GM23338 (cell line): ENCODE measurements at regions not wholly inside any gene's neighbourhood (a gene's known extent, or its start where the extent isn't known, plus 50 kb on each side); places are given as distances from the start of the nearest gene placed in this dataset.

Experiments
- ATAC-seq: fragments of 200-7000 bp; cut with Tn5 transposase; 3 replicates; pipeline ENCODE4 v1.9.1; 2020
- DNase-seq: peaks from one replicate; pipeline ENCODE4 v3.0.0-alpha.2; 2015; ENCODE audit warnings: low spot score
- H2AFZ ChIP-seq: fragments of 200-600 bp; sonication (generic); 2 replicates; pipeline ENCODE4 v1.8.0; 2016; ENCODE audit warnings: antibody characterized with exemption, mild to moderate bottlenecking, moderate library complexity
- H3F3A ChIP-seq: fragments of 200-600 bp; sonication (generic); replicated peaks from 2 replicates; pipeline ENCODE4 v1.8.0; 2017; ENCODE audit warnings: antibody characterized with exemption, mixed run types, low read depth
- H3K27ac ChIP-seq: fragments of 200-600 bp; sonication (generic); 2 replicates; pipeline ENCODE4 v1.6.1; 2016; ENCODE audit warnings: low read depth
- H3K27me3 ChIP-seq: fragments of 200-600 bp; sonication (generic); 2 replicates; pipeline ENCODE4 v1.8.0; 2016; ENCODE audit warnings: mild to moderate bottlenecking, mixed run types, moderate library complexity; ENCODE audit not compliant: insufficient read depth
- H3K36me3 ChIP-seq: fragments of 200-600 bp; sonication (generic); 2 replicates; pipeline ENCODE4 v1.8.0; 2016; ENCODE audit warnings: mild to moderate bottlenecking; ENCODE audit not compliant: insufficient read depth
- H3K4me1 ChIP-seq: fragments of 200-600 bp; sonication (generic); 2 replicates; pipeline ENCODE4 v1.8.0; 2016; ENCODE audit warnings: mild to moderate bottlenecking, moderate library complexity; ENCODE audit not compliant: insufficient read depth
- H3K4me2 ChIP-seq: fragments of 200-600 bp; sonication (generic); 2 replicates; pipeline ENCODE4 v1.7.1; 2017; ENCODE audit warnings: mixed run types
- H3K4me3 ChIP-seq: fragments of 200-600 bp; sonication (generic); 2 replicates; pipeline ENCODE4 v1.6.1; 2016; ENCODE audit warnings: mixed run types
- H3K79me2 ChIP-seq: fragments of 200-600 bp; sonication (generic); replicated peaks from 2 replicates; pipeline ENCODE4 v1.8.0; 2017; ENCODE audit warnings: mild to moderate bottlenecking; ENCODE audit not compliant: insufficient read depth
- H3K9me2 ChIP-seq: fragments of 200-600 bp; sonication (generic); 2 replicates; pipeline ENCODE4 v1.8.0; 2017; ENCODE audit not compliant: insufficient read depth
- H4K20me1 ChIP-seq: fragments of 200-600 bp; sonication (generic); replicated peaks from 2 replicates; pipeline ENCODE4 v1.8.0; 2017; ENCODE audit warnings: mild to moderate bottlenecking; ENCODE audit not compliant: insufficient read depth
- H3K27ac Mint-ChIP-seq: 2 replicates; pipeline ENCODE4 v1.8.0; 2020; ENCODE audit warnings: inconsistent platforms, mild to moderate bottlenecking, moderate library complexity, mixed read lengths
- H3K27me3 Mint-ChIP-seq: 3 replicates; pipeline ENCODE4 v1.8.0; 2022; ENCODE audit warnings: low read depth, mild to moderate bottlenecking, moderate library complexity, mixed read lengths, inconsistent platforms; ENCODE audit not compliant: insufficient read depth, poor library complexity
- H3K36me3 Mint-ChIP-seq: 3 replicates; pipeline ENCODE4 v1.8.0; 2021; ENCODE audit warnings: low read depth, mild to moderate bottlenecking, inconsistent platforms, moderate library complexity, mixed read lengths
- H3K4me1 Mint-ChIP-seq: 3 replicates; pipeline ENCODE4 v1.8.0; 2020; ENCODE audit warnings: mild to moderate bottlenecking, inconsistent platforms, mixed read lengths
- H3K4me3 Mint-ChIP-seq: 3 replicates; pipeline ENCODE4 v1.8.0; 2021; ENCODE audit warnings: moderate library complexity, mild to moderate bottlenecking, inconsistent platforms, mixed read lengths
- H3K9me3 Mint-ChIP-seq: 3 replicates; pipeline ENCODE4 v1.8.0; 2020; ENCODE audit warnings: moderate library complexity, mild to moderate bottlenecking, inconsistent platforms, mixed read lengths
- CREB1 ChIP-seq: fragments of 250-450 bp; sonication (Bioruptor Pico); IDR thresholded peaks from 2 replicates; pipeline ENCODE4 v1.5.0; 2020; ENCODE audit warnings: low read depth, mild to moderate bottlenecking, moderate library complexity
- EZH2 ChIP-seq: fragments of 200-600 bp; sonication (generic); IDR thresholded peaks from one replicate; pipeline ENCODE4 v1.8.0; 2017; ENCODE audit warnings: antibody characterized with exemption, mild to moderate bottlenecking, low read depth; ENCODE audit not compliant: unreplicated experiment
- EZH2phosphoT487 ChIP-seq: fragments of 200-600 bp; sonication (generic); IDR thresholded peaks from one replicate; pipeline ENCODE4 v1.8.1; 2018; ENCODE audit warnings: antibody characterized with exemption; ENCODE audit not compliant: unreplicated experiment
- JUNB ChIP-seq: IDR thresholded peaks from one replicate; pipeline ENCODE4 v1.6.1; 2016; ENCODE audit warnings: antibody characterized with exemption; ENCODE audit not compliant: unreplicated experiment
- NANOG ChIP-seq: IDR thresholded peaks from 2 replicates; pipeline ENCODE4 v1.6.1; 2016; ENCODE audit warnings: antibody characterized with exemption, borderline replicate concordance
- POLR2AphosphoS5 ChIP-seq: IDR thresholded peaks from 2 replicates; pipeline ENCODE4 v1.6.1; 2016; ENCODE audit warnings: antibody characterized with exemption, low read depth
- STAT1 ChIP-seq: IDR thresholded peaks from one replicate; pipeline ENCODE4 v1.6.1; 2016; ENCODE audit warnings: antibody characterized with exemption; ENCODE audit not compliant: unreplicated experiment
- ZNF114 ChIP-seq: fragments of 250-450 bp; sonication (Bioruptor Pico); IDR thresholded peaks from 2 replicates; pipeline ENCODE4 v1.5.0; 2020; ENCODE audit warnings: mild to moderate bottlenecking, moderate library complexity
- ZNF331 ChIP-seq: fragments of 250-450 bp; sonication (Bioruptor Pico); IDR thresholded peaks from 2 replicates; pipeline ENCODE4 v1.5.0; 2020; ENCODE audit warnings: low read depth, mild to moderate bottlenecking, moderate library complexity
- TF ChIP-seq, protein P1 (sequence below): fragments of 250-450 bp; sonication (Bioruptor Pico); IDR thresholded peaks from 2 replicates; pipeline ENCODE4 v1.5.0; 2020; ENCODE audit warnings: mild to moderate bottlenecking, moderate library complexity
- TF ChIP-seq, protein P2 (sequence below): IDR thresholded peaks from one replicate; pipeline ENCODE4 v1.6.1; 2018; ENCODE audit warnings: antibody characterized with exemption; ENCODE audit not compliant: unreplicated experiment
- TF ChIP-seq, protein P3 (sequence below), 2 experiments: fragments of 200-600 bp in 1 of 2; sonication (generic) in 1 of 2; conservative IDR thresholded peaks; 2 replicates each; pipeline versions ENCODE4 v1.5.1 to v1.6.1; 2016 to 2017; ENCODE audit warnings: antibody characterized with exemption in 2 of 2, low read depth in 2 of 2, mild to moderate bottlenecking in 2 of 2, moderate library complexity in 1 of 2
- TF ChIP-seq, protein P4 (sequence below): IDR thresholded peaks from 2 replicates; pipeline ENCODE4 v1.6.1; 2016; ENCODE audit warnings: antibody characterized with exemption

DNA sequence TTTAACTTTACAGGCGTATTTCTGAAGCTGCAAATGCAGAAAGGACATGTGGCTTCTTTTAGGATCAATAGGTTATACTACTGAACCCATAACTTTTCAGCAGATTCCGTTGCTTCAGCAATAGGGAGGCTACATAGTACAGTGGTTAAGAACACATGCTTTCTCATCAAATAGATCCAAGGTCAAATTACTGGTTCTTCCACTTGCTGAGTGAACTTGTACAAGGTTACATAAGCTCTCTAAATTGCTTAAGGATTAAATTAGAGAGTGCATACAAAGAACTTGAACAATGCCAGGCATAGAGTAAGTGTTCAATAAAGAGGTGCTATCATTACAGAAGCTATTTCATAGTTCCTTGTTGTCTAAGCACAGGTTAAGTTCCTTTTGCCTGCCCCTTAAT is 129.6 kb downstream of the BARX2 start:
- no peaks in the 10 kb centered on the region for H3K27me3 Mint-ChIP-seq
- TF ChIP-seq JUNB, result no peak
- no peak for TF ChIP-seq STAT1
- TF ChIP-seq EZH2phosphoT487, result no peak
- no peak for TF ChIP-seq POLR2AphosphoS5
- no peak for TF ChIP-seq NANOG
- TF ChIP-seq, protein P1, sequence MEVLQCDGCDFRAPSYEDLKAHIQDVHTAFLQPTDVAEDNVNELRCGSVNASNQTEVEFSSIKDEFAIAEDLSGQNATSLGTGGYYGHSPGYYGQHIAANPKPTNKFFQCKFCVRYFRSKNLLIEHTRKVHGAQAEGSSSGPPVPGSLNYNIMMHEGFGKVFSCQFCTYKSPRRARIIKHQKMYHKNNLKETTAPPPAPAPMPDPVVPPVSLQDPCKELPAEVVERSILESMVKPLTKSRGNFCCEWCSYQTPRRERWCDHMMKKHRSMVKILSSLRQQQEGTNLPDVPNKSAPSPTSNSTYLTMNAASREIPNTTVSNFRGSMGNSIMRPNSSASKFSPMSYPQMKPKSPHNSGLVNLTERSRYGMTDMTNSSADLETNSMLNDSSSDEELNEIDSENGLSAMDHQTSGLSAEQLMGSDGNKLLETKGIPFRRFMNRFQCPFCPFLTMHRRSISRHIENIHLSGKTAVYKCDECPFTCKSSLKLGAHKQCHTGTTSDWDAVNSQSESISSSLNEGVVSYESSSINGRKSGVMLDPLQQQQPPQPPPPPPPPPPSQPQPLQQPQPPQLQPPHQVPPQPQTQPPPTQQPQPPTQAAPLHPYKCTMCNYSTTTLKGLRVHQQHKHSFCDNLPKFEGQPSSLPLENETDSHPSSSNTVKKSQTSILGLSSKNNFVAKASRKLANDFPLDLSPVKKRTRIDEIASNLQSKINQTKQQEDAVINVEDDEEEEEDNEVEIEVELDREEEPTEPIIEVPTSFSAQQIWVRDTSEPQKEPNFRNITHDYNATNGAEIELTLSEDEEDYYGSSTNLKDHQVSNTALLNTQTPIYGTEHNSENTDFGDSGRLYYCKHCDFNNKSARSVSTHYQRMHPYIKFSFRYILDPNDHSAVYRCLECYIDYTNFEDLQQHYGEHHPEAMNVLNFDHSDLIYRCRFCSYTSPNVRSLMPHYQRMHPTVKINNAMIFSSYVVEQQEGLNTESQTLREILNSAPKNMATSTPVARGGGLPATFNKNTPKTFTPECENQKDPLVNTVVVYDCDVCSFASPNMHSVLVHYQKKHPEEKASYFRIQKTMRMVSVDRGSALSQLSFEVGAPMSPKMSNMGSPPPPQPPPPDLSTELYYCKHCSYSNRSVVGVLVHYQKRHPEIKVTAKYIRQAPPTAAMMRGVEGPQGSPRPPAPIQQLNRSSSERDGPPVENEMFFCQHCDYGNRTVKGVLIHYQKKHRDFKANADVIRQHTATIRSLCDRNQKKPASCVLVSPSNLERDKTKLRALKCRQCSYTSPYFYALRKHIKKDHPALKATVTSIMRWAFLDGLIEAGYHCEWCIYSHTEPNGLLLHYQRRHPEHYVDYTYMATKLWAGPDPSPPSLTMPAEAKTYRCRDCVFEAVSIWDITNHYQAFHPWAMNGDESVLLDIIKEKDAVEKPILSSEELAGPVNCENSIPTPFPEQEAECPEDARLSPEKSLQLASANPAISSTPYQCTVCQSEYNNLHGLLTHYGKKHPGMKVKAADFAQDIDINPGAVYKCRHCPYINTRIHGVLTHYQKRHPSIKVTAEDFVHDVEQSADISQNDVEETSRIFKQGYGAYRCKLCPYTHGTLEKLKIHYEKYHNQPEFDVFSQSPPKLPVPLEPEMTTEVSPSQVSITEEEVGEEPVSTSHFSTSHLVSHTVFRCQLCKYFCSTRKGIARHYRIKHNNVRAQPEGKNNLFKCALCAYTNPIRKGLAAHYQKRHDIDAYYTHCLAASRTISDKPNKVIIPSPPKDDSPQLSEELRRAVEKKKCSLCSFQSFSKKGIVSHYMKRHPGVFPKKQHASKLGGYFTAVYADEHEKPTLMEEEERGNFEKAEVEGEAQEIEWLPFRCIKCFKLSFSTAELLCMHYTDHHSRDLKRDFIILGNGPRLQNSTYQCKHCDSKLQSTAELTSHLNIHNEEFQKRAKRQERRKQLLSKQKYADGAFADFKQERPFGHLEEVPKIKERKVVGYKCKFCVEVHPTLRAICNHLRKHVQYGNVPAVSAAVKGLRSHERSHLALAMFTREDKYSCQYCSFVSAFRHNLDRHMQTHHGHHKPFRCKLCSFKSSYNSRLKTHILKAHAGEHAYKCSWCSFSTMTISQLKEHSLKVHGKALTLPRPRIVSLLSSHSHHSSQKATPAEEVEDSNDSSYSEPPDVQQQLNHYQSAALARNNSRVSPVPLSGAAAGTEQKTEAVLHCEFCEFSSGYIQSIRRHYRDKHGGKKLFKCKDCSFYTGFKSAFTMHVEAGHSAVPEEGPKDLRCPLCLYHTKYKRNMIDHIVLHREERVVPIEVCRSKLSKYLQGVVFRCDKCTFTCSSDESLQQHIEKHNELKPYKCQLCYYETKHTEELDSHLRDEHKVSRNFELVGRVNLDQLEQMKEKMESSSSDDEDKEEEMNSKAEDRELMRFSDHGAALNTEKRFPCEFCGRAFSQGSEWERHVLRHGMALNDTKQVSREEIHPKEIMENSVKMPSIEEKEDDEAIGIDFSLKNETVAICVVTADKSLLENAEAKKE, result no peak
- TF ChIP-seq, protein P2, sequence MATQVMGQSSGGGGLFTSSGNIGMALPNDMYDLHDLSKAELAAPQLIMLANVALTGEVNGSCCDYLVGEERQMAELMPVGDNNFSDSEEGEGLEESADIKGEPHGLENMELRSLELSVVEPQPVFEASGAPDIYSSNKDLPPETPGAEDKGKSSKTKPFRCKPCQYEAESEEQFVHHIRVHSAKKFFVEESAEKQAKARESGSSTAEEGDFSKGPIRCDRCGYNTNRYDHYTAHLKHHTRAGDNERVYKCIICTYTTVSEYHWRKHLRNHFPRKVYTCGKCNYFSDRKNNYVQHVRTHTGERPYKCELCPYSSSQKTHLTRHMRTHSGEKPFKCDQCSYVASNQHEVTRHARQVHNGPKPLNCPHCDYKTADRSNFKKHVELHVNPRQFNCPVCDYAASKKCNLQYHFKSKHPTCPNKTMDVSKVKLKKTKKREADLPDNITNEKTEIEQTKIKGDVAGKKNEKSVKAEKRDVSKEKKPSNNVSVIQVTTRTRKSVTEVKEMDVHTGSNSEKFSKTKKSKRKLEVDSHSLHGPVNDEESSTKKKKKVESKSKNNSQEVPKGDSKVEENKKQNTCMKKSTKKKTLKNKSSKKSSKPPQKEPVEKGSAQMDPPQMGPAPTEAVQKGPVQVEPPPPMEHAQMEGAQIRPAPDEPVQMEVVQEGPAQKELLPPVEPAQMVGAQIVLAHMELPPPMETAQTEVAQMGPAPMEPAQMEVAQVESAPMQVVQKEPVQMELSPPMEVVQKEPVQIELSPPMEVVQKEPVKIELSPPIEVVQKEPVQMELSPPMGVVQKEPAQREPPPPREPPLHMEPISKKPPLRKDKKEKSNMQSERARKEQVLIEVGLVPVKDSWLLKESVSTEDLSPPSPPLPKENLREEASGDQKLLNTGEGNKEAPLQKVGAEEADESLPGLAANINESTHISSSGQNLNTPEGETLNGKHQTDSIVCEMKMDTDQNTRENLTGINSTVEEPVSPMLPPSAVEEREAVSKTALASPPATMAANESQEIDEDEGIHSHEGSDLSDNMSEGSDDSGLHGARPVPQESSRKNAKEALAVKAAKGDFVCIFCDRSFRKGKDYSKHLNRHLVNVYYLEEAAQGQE, result no peak
- no peak for TF ChIP-seq EZH2
- TF ChIP-seq, protein P3, sequence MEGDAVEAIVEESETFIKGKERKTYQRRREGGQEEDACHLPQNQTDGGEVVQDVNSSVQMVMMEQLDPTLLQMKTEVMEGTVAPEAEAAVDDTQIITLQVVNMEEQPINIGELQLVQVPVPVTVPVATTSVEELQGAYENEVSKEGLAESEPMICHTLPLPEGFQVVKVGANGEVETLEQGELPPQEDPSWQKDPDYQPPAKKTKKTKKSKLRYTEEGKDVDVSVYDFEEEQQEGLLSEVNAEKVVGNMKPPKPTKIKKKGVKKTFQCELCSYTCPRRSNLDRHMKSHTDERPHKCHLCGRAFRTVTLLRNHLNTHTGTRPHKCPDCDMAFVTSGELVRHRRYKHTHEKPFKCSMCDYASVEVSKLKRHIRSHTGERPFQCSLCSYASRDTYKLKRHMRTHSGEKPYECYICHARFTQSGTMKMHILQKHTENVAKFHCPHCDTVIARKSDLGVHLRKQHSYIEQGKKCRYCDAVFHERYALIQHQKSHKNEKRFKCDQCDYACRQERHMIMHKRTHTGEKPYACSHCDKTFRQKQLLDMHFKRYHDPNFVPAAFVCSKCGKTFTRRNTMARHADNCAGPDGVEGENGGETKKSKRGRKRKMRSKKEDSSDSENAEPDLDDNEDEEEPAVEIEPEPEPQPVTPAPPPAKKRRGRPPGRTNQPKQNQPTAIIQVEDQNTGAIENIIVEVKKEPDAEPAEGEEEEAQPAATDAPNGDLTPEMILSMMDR (conservative IDR thresholded peaks at IDR 0.05; ENCODE audit: low read depth in 2 of 2), result no peak
- TF ChIP-seq ZNF114, result no peak
- no peak for TF ChIP-seq ZNF331
- TF ChIP-seq CREB1, result no peak
- TF ChIP-seq, protein P4, sequence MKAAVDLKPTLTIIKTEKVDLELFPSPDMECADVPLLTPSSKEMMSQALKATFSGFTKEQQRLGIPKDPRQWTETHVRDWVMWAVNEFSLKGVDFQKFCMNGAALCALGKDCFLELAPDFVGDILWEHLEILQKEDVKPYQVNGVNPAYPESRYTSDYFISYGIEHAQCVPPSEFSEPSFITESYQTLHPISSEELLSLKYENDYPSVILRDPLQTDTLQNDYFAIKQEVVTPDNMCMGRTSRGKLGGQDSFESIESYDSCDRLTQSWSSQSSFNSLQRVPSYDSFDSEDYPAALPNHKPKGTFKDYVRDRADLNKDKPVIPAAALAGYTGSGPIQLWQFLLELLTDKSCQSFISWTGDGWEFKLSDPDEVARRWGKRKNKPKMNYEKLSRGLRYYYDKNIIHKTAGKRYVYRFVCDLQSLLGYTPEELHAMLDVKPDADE, result no peak
- no peaks in the 10 kb centered on the region for H3K79me2 ChIP-seq
- peaks cover 7% of the 10 kb centered on the region; the same call in 2 of the 3 replicates for H3K9me3 Mint-ChIP-seq
- no peak overlapping the region for H3K27ac Mint-ChIP-seq
- no peaks in the 10 kb centered on the region for H3K9me2 ChIP-seq
- peaks cover 5% of the 10 kb centered on the region; the same call in 1 of the 2 replicates for H3K36me3 ChIP-seq
- H3K4me3 Mint-ChIP-seq, result no peak overlapping the region
- no peaks in the 10 kb centered on the region for H3K36me3 Mint-ChIP-seq
- no peaks in the 10 kb centered on the region for H3K27me3 ChIP-seq
- H2AFZ ChIP-seq, result no peak overlapping the region
- no peaks in the 10 kb centered on the region for H3F3A ChIP-seq
- H3K4me1 Mint-ChIP-seq, result no peaks in the 10 kb centered on the region
- H3K27ac ChIP-seq, result no peak overlapping the region
- H3K4me3 ChIP-seq, result no peak overlapping the region
- ATAC-seq, result no peak
- no peaks in the 10 kb centered on the region for H3K4me1 ChIP-seq
- no peak overlapping the region for H3K4me2 ChIP-seq
- no peaks in the 10 kb centered on the region for H4K20me1 ChIP-seq
- DNase-seq, result no peak
